GM19372 (cell line): ENCODE measurements at regions not wholly inside any gene's neighbourhood (a gene's known extent, or its start where the extent isn't known, plus 50 kb on each side); places are given as distances from the start of the nearest gene placed in this dataset.

ENCODE experiments used
- ATAC-seq: cut with Tn5 transposase; IDR thresholded peaks from one replicate; pipeline ENCODE4 v1.9.1; 2021; ENCODE audit warnings: mild to moderate bottlenecking, low read depth, moderate library complexity; ENCODE audit not compliant: unreplicated experiment

DNA sequence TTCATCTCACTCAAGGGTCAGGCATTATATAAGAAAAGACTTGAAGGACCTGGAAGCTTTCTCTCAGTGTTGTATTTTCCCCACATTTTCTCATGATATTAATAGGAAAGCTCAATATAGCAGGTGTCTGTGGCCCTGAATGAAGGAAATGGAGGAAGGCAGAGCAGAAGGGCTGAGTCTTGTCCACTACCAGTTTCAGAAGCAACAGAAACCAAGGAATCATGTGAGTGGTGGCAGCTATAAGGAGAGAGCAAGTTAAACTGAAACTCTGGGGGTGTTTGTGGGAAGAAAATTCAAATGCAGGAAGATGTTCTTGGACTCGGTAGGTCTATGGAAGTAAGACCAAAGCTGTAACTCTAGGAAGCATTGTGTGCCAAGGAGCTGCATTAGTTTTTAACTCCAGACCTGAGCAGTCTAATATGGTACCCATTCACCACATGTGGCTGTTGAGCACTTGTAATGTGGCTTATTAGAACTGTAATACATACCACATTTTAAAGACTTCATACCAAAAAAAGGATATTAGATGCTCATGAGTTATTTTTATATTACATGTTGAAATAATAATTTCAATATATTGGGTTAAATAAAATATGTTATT, 278.8 kb upstream of the GADL1 start:
- ATAC-seq: no peak

DNA sequence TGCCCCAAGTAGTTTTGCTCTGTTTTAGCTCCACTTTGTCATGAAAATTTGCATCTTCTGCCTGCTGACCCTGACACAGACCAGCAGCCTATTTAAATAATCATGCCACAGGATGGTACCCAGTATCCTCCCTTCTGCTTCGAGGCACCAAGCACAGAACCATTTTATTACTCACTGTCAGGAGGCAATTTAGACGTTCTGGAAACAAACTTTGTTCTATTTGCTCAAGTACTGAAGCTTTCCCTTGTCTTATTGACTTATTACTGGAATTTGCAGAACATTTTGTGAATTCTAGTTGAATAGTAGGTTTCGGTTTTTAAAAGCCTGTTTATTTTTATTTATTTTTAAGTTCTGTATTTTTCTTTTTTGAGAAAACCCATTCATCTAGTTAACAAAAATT, 279.6 kb upstream of the GADL1 start:
- no peak for ATAC-seq

DNA sequence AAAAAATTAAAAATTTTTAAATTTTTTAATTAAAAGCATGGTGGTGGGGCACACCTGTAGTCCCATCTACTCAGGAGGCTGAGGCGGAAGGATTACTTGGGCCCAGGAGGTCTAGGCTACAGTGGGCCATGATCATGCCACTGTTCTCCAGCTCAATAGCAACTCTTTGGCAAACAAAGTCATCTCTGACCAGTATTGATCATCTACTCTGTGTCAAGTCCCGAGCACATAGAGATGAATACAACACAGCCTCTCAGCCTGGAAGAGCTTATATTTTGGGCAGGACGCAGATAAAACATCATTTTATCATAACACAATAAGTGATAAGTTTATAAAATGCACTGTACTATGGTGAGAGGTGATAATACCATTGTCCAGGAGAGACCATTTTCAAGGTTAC, 281.6 kb upstream of the GADL1 start:
- no peak for ATAC-seq

DNA sequence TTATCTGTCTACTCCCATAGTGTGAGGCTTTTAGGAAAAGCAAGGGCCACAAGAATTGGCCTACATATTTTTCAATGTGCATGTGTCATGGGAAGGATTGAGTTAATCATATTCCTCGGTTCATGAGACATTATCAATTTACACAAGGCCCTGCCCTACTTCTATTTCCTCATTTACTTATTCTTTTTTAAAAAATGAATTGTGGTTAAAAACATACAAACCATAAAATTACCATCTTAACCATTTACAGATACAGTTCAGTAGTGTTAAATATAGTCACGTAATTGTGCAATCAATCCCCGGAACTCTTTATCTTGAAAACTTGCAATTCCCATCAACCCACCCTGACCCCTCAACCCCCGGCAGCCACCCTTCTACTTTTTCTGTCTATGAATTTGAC, 284.0 kb upstream of the GADL1 start:
- no peak for ATAC-seq

DNA sequence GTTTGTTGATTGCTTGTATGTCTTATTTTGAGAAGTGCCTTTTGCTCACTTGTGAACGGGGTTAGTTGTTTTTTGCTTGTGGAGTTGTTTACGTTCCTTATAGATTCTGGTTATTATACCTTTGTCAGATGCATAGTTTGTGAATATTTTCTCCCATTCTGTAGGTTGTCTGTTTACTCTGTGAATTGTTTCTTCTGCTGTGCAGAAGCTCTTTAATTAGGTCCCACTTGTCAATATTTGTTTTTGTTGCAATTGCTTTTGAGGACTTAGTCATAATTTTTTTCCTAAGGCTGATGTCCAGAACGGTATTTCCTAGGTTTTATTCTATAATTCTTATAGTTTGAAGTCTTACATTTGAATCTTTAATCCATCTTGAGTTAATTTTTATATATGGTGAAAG, 285.3 kb upstream of the GADL1 start:
- no peak for ATAC-seq

DNA sequence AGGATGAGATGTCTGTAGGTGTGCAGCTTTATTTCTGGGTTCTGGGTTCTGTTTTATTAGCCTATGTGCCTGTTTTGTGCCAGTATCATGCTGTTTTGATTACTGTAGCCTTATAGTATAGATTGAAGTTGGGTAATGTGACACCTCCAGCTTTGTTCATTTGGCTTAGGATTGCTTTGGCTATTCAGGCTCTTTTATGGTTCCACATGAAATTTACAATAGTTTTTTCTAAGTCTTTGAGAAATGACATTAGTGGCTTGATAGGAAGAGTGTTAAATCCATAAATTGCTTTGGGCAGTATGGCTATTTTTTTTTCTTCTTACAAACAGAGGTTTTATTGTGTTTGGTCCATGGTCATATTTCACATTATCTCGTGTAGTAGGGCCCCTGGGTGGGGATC, 285.8 kb upstream of the GADL1 start:
- ATAC-seq: no peak

DNA sequence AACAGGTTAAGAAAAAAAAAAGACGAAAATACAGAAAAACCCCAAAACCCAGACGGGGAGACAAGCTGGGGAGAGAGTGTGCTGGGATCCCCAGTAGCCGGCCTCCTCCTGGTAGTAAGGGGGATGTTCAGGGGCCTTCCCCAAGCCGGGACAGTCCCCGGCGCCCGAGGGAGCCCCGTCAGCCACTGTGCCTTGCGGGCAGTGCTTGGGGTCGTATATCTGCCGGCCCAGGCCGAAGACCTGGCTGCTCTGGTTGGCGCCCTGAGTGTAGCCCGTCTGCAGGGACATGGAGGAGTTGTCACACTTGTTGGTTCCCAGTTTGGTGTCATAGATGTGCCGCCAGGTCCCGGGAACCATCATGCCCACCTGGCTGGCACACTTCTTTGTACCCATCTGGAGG, 287.2 kb upstream of the GADL1 start:
- ATAC-seq: no peak

DNA sequence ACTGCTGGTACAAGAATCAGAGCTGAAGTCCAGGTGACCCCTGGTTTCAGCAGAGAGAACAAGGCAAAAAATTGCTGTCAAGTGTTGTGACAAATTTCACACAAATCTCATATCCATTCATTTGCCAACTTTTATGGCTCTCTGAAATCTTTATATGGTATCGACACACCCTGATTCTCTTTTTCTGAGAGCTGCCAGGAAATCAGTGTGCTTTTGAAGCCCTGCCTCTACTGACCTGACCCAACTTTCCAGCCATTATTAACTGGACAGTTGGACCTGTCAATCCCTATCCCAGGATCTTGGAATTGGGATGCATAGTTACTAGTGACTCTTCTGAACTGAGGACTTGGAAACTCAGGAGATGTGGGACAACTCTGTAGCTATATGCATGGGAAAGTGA, 288.2 kb upstream of the GADL1 start:
- ATAC-seq: no peak

DNA sequence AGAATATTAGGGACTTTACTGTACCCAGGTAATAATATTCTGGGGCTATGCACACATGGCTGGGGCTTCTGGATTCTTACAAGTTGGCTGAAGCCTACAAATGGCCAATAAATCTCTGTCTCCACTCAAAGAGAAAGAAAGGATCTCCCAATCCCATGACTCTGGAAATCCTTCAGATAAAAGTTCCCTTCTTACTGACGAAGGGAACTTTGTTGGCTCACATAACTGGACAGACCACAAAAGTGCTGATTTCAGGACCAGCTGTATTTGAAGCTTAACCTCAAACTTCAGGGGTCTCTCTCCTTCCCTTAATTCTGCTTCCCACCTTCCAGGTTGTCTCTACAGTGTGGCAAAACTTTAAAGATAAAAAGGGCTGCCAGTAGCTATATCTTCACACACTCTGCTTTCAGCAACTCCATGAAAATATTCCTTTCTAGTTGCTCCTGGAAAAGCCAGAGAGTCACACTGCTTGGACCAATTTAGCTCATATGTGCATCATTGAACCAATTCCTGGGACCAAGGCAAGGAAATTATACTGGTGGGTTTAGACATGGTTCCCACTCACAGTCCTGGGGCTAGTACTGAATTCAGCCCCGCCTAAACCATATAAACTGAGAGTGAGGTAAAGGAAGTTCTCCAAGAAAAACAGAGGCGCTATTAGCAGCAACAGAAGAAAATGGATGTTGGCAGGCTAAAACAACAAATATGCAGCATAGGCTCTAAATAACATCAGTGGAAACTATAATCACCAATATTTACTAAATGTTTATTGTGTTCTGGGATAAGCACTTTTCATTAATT, 290.0 kb upstream of the GADL1 start:
- ATAC-seq: no peak

DNA sequence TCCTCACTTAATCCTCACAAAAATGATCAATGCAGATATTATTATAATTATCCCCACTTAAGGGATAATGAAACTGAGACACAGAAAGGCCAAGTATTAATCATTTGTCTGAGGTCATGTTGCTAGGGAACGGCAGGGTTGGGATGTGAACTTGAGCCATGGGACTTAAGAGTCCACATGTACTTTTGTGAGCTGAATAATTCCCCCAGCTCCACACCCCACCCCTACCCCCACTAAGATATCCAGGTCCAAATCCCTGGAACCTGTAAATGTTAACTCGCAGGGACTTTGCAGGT, 290.5 kb upstream of the GADL1 start:
- no peak for ATAC-seq

DNA sequence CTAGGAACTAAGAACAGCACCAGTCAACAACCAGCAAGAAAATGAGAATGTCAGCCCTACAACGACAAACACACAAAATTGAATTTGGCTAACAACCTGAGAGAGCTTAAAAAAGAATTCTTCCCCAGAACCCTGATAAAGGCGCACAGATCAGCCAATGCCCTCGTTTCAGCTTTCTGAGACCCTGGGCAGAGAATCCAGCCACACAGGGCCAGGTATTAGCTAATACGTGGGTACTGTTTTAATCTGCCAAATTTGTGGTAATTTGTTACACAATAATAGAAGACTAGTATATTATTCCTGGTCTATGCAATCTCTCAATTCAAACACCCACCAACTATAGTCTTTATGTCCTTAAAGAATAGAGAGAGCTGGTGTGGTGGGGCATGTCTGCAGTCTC, 291.6 kb upstream of the GADL1 start:
- no peak for ATAC-seq

DNA sequence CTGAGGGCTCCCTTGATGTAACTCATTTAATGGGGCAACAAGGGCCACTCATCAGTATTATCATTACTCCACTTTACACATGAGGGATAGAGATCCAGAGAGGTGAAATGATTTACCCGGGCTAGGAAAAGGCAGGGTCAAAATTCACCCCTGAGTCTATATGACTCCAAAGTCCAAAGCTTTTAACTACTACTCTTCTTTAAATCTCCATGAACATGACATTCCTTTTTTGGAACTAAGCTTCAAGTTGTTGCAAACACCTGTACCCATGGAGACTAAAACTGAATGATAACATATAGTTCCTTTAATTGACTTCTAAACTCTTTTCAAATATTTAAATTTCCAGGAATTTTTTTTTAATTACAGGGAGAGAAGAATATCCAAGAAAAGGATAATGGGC, 292.9 kb upstream of the GADL1 start:
- ATAC-seq: no peak

DNA sequence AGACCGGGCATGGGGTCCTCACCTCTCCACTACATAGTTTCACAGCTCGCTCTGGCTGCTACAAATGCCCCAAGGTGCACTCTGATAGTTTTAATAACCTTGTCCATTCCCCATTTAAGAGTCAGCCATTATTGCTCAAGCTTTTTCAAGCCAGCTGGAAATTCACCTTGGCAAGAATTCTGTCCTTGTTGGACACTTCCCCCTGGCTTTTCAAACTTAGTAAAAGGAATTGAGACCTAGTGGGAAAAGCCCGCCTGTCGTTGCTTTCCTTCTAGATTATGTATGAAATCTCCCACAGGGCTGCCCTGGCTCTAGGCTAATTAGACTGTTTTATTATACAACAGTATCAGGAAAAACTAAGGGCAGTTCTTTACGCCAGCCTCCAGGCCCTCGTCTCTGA, 293.7 kb upstream of the GADL1 start:
- no peak for ATAC-seq

DNA sequence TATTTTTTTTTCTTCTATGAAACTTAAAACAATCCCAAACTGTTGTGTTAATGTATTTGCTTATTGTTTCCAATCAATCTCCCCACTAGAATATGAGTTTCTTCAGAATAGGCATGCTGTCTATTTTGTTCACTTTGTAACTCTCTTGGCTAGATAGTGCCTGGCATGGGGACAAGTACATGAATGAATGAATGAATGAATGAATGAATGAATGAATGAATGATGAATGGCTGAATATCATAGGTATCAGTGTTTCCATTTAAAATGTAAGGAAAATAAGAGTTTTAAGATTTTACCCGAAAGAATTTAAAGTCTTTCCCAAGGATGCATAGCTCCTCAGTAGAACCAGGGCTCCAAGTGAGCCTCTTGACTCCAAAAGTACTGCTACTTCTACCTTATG, 294.9 kb upstream of the GADL1 start:
- ATAC-seq: no peak

DNA sequence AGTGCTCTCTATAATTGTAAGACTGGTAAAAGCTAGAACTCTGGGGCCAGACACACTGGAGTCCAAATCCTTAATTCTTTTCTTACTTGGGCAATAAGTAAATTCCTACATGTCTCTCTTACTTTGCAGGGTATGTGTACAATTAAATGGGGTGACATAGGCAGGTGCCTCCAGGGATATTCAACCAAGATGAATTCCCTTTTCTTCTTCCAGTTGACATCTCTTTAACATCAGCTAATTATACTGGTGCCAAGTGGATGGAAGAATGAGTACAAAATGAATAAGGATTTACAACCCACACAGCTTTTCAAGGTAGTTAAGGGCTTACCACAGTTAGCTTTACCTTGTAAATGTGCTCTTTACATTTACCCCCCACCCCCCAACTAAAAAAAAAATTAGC, 295.5 kb upstream of the GADL1 start:
- ATAC-seq: no peak

DNA sequence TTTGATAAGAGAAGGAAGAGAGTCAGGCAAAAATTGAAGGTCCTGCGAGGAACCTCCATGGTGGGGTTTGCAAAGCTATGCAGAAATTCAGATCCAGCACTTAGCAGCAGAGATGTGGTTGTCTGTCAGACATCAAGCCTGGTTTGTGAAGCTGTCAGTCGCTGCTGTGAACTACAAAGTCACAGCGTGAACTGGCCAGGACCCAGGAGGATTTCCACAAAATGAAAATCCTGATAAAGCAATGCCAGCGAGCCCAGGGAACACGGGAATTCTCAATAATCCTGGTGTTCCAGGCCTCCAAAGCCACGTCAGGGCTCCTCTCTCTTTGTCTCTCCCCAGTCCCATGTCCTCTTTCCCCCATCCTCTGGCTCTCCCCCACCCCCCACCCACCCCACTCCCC, 296.9 kb upstream of the GADL1 start:
- no peak for ATAC-seq

DNA sequence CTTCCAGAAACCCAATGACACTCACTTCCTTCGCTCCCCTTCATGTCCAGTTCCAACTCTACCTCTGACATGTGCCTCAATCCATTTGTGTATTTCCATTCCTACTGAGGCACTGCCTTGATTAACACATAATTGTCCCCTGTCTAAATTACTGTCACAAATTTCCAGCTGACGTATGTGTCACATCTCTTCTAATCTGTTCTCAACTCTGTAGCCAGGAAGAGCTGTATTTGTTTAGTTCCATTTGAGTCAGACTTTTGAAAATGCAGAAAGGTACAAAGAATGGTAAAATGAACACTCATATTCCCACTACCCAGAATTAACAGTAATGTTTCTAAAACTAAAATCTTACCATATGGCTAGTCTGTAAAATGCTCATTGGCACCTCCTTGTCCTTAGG, 299.0 kb upstream of the GADL1 start:
- ATAC-seq: no peak

DNA sequence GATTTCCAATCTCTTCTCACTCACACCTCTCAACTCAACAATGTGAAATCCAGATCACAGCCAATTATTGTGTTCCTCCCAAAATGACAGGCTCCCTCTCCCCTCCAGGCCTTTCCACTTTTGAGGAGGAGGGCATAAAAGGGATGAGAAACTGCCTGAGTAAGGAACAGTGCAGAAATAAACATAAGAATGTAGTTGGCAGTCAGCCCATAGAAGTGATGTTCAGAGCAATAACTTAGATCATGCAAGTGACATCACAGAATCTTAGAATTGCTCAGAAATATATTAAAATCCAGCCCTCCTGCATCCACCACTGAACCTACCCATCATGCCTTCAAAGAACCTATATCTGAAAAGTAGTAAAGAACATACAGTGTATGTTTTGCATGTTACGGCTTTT, 299.4 kb upstream of the GADL1 start:
- ATAC-seq: no peak

DNA sequence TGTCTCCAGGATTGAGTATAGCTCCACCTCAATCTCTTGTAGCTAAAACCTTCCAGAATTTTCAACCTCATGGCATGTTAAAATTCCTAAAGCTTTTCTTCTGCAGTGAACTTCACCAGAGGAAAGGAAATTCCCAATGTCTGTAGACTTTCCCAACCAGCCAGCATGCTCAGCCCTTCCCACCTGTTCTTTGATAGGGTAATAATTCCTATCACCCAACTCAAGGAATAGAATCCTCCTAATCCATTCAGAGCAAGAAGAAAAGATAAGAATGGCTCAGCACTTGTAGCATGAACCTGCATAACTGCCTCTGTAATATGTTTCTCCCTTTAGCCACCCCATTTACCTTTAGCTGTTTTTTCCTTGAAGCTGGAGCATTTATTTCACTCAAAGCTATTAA, 301.8 kb upstream of the GADL1 start:
- ATAC-seq: no peak

DNA sequence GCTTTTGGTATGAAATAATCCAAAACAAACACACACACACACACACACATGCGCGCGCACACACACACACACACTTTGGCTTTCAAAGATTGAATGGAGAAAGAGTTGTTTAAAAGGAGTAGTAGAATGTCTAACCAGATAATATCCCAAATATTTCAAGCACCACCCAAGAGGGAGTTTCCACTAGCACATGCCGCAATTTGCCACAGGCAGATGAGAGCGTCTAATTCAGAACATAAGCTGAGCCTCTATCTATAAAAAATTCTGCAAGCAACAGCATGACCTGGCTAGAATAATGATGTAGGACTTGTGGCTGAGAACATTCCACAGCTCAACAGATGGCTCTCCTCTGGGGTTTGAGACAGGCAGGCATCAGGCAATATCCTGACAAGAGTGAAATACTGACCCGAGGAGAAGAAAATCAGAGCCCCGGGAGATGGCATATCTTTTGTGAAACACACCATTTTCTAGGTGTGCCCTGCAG, 302.5 kb upstream of the GADL1 start:
- ATAC-seq: no peak

DNA sequence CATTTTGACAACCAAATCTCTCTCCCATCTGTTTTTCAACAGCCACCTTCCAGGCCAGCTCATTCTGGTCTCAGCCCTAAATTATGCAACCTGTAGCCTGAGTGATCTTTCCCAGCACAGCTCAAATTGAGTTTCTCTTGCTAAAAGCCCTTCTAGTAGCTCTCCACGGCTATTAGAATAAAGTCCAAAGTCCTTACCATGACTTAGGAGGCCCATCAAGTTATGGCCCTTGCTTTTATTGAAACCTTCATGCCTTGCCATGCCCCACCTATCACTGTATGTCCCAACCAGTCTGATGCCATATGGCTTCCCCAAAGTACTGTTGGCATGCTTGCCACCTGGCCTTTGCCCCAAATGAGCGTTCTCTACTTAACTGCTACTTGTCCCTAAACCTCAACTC, 303.5 kb upstream of the GADL1 start:
- ATAC-seq: no peak

DNA sequence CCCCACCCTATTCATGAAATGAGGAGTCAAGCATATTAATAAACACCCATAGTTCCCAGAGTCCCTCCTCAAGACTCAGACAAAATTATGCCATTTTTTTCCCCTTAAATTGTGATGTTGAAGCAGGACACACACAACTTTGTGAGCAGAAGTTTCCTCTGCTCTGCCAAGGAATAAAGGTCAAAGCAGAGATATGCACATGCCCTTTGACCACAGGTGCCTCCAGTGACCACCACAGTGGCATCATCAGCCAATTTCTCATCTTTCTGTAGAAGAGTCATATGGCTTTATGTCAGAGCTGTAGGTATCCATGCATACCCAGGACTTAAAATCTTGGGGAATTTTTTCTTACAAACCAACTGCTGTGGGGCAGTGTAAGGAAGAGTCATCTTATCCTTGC, 304.4 kb upstream of the GADL1 start:
- no peak for ATAC-seq
